Spleen (tissue), 11 donors: ENCODE measurements at regions not wholly inside any gene's neighbourhood (a gene's known extent, or its start where the extent isn't known, plus 50 kb on each side); places are given as distances from the start of the nearest gene placed in this dataset.

ENCODE experiments used
- DNase-seq: peaks from one replicate; pipeline ENCODE4 v3.0.0-alpha.2; 2020
- H3K27ac ChIP-seq, 8 donors: fragments of 200-600 bp; sonication (generic) in 7 of 8; 1 replicate in 4 of 8; 2 replicates in 4 of 8; pipeline versions ENCODE4 v1.5.0 to v1.8.0; 2016 to 2021; ENCODE audit warnings: inconsistent platforms in 4 of 8, mild to moderate bottlenecking in 4 of 8, moderate library complexity in 1 of 8
- H3K27me3 ChIP-seq, 7 donors: fragments of 200-600 bp; sonication (generic) in 6 of 7; replicated peaks in 1 of 7; 1 replicate in 4 of 7; 2 replicates in 3 of 7; pipeline versions ENCODE4 v1.5.0 to v1.8.0; 2016 to 2021; ENCODE audit warnings: inconsistent platforms in 3 of 7, mild to moderate bottlenecking in 1 of 7
- H3K36me3 ChIP-seq, 6 donors: fragments of 200-600 bp; sonication (generic) in 5 of 6; 1 replicate in 4 of 6; 2 replicates in 2 of 6; pipeline versions ENCODE4 v1.5.0 to v1.8.0; 2016 to 2021; ENCODE audit warnings: inconsistent platforms in 2 of 6
- H3K4me1 ChIP-seq, 6 donors: fragments of 200-600 bp; sonication (generic) in 5 of 6; 1 replicate in 3 of 6; 2 replicates in 3 of 6; pipeline versions ENCODE4 v1.5.0 to v1.8.0; 2016 to 2021; ENCODE audit warnings: inconsistent platforms in 3 of 6
- H3K4me3 ChIP-seq, 8 donors: fragments of 200-600 bp; sonication (generic) in 7 of 8; 1 replicate in 4 of 8; 2 replicates in 4 of 8; pipeline versions ENCODE4 v1.5.0 to v1.8.0; 2016 to 2021; ENCODE audit warnings: inconsistent platforms in 4 of 8, mild to moderate bottlenecking in 4 of 8, moderate library complexity in 2 of 8
- H3K9me3 ChIP-seq, 8 donors: fragments of 200-600 bp; sonication (generic) in 7 of 8; 1 replicate in 4 of 8; 2 replicates in 4 of 8; pipeline versions ENCODE4 v1.5.0 to v1.8.0; 2016 to 2021; ENCODE audit warnings: inconsistent platforms in 4 of 8
- CTCF ChIP-seq, 11 experiments: fragments of 200-600 bp in 7 of 11; fragments of 450-650 bp in 4 of 11; sonication (generic) in 4 of 11; IDR thresholded peaks in 8 of 11; conservative IDR thresholded peaks in 3 of 11; 1 replicate in 7 of 11; 2 replicates in 4 of 11; pipeline versions ENCODE4 v1.4.0 to v1.8.0; 2016 to 2021; ENCODE audit warnings: antibody characterized with exemption in 11 of 11, inconsistent platforms in 4 of 11, mild to moderate bottlenecking in 1 of 11
- POLR2A ChIP-seq, 3 donors: fragments of 450-650 bp; IDR thresholded peaks; one replicate each; pipeline ENCODE4 v1.5.1; 2017; ENCODE audit warnings: antibody characterized with exemption in 3 of 3, mild to moderate bottlenecking in 1 of 3
- POLR2AphosphoS5 ChIP-seq, 3 donors: sonication (generic); formaldehyde crosslinking; IDR thresholded peaks; one replicate each; pipeline ENCODE4 v1.5.1; 2017; ENCODE audit warnings: antibody characterized with exemption in 3 of 3
- WGBS, 5 donors: extraction: QIAGEN DNeasy Blood & Tissue Kit in 3 of 5; methylation state at CpG; one replicate each; pipeline versions ENCODE4 v1.1.5 to v1.1.7; 2013 to 2018; 5-methylcytosine and 5-hydroxymethylcytosine counted together
- intact Hi-C: fragments of 100-400 bp; cut with DNase I; formaldehyde crosslinking; loops from one replicate; pipeline ENCODE4 v1.15.0; 2023; ENCODE audit warnings: low total_unique reads
- donor health status: healthy with polysubstance abuse.
- donor health status: DM: no; HTN: no; CAD: no; lungs with moderate emphysema.
- donor health status: DM: no; HTN: no; CAD: no.
- donor health status: Bipolar disorder and iron deficiency.
- donor health status: healthy.
- donor health status: DM: no; HTN: no; CAD: no.
- donor health status: DM: yes; HTN: yes; CAD: no.

GRCh38 chr17:68706356-68706920, 105.3 kb upstream of the FAM20A start:
- TF ChIP-seq POLR2A (IDR thresholded peaks at IDR 0.05) (no peak), POLR2AphosphoS5 (IDR thresholded peaks at IDR 0.05) (no peak), CTCF (IDR thresholded peaks at IDR 0.05 in 8 of 11, conservative IDR thresholded peaks at IDR 0.05 in 3 of 11) (no peak)
- 49 to 64% (median 57%) methylated on average over 5 of the region's 5 CpGs for WGBS, 5 donors
- intact Hi-C loops, result no loop called here
- Histone ChIP-seq H3K27ac (no peak overlapping the region), H3K27me3 (peaks cover 0 to 6% (median 0%) of the 10 kb centered on the region in 7 donors), H3K4me3 (no peak overlapping the region), H3K9me3 (no peaks in the 10 kb centered on the region), H3K4me1 (peaks cover 0 to 11% (median 0%) of the 10 kb centered on the region in 6 donors), H3K36me3 (no peaks in the 10 kb centered on the region)
- DNase-seq, result no peak

GRCh38 chr17:68705714-68706076, 104.5 kb upstream of the FAM20A start:
- no peaks in the 10 kb centered on the region for H3K36me3 ChIP-seq

GRCh38 chr17:68704871-68705713, 103.9 kb upstream of the FAM20A start:
- WGBS, 5 donors, result 70 to 80% (median 75%) methylated on average over 11 of the region's 11 CpGs

More at GRCh38 chr17:68705714-68706076, 104.5 kb upstream of the FAM20A start:
- no peaks in the 10 kb centered on the region for H3K9me3 ChIP-seq
- WGBS, 5 donors, result 69 to 85% (median 82%) methylated on average over 3 of the region's 3 CpGs
- peaks cover 0 to 11% (median 0%) of the 10 kb centered on the region in 6 donors for H3K4me1 ChIP-seq
- H3K4me3 ChIP-seq, result no peak overlapping the region
- no peaks in the 10 kb centered on the region for H3K27me3 ChIP-seq
- H3K27ac ChIP-seq, result no peak overlapping the region
- TF ChIP-seq CTCF (IDR thresholded peaks at IDR 0.05 in 8 of 11, conservative IDR thresholded peaks at IDR 0.05 in 3 of 11) (no peak), POLR2A (IDR thresholded peaks at IDR 0.05) (no peak), POLR2AphosphoS5 (IDR thresholded peaks at IDR 0.05) (no peak)
- DNase-seq, result no peak
- intact Hi-C loops, result no loop called here

More at GRCh38 chr17:68704871-68705713, 103.9 kb upstream of the FAM20A start:
- no peaks in the 10 kb centered on the region for H3K27me3 ChIP-seq
- H3K36me3 ChIP-seq, result no peaks in the 10 kb centered on the region
- peaks cover 0 to 11% (median 0%) of the 10 kb centered on the region in 6 donors for H3K4me1 ChIP-seq
- no peaks in the 10 kb centered on the region for H3K9me3 ChIP-seq
- H3K4me3 ChIP-seq, result no peak overlapping the region
- intact Hi-C loops, result no loop called here
- DNase-seq, result no peak
- TF ChIP-seq CTCF (IDR thresholded peaks at IDR 0.05 in 8 of 11, conservative IDR thresholded peaks at IDR 0.05 in 3 of 11) (no peak), POLR2AphosphoS5 (IDR thresholded peaks at IDR 0.05) (no peak), POLR2A (IDR thresholded peaks at IDR 0.05) (no peak)
- H3K27ac ChIP-seq, result no peak overlapping the region
